Muscle layer of duodenum (tissue), 2 donors: ENCODE measurements at regions not wholly inside any gene's neighbourhood (a gene's known extent, or its start where the extent isn't known, plus 50 kb on each side); places are given as distances from the start of the nearest gene placed in this dataset.
"Not testable (repeated sequence)": the region's sequence is repeated elsewhere in the genome, so short reads cannot be mapped to it uniquely, and the experiment has no call there.

ENCODE experiments used
- H3K27ac ChIP-seq: one replicate; pipeline ENCODE4 v1.7.0; 2013; ENCODE audit warnings: mild to moderate bottlenecking, low read length
- H3K27me3 ChIP-seq: one replicate; pipeline ENCODE4 v1.7.0; 2013; ENCODE audit warnings: low read depth, mild to moderate bottlenecking, control low read depth, low read length
- H3K36me3 ChIP-seq, 2 donors: one replicate each; pipeline ENCODE4 v1.7.0; 2013; ENCODE audit warnings: low read length in 2 of 2, control low read depth in 1 of 2, mild to moderate bottlenecking in 1 of 2; ENCODE audit not compliant: insufficient read depth in 2 of 2, control insufficient read depth in 1 of 2
- H3K4me1 ChIP-seq, 2 donors: one replicate each; pipeline ENCODE4 v1.7.0; 2013; ENCODE audit warnings: low read length in 2 of 2, mild to moderate bottlenecking in 2 of 2, control low read depth in 1 of 2, moderate library complexity in 1 of 2; ENCODE audit not compliant: insufficient read depth in 2 of 2, control insufficient read depth in 1 of 2
- H3K4me3 ChIP-seq, 2 donors: one replicate each; pipeline ENCODE4 v1.7.0; 2013; ENCODE audit warnings: low read length in 2 of 2, low read depth in 1 of 2, mild to moderate bottlenecking in 1 of 2
- H3K9me3 ChIP-seq, 2 donors: one replicate each; pipeline ENCODE4 v1.7.0; 2013; ENCODE audit warnings: low read length in 2 of 2, control low read depth in 1 of 2, mild to moderate bottlenecking in 1 of 2; ENCODE audit not compliant: control insufficient read depth in 1 of 2
- donor health status: healthy.

DNA sequence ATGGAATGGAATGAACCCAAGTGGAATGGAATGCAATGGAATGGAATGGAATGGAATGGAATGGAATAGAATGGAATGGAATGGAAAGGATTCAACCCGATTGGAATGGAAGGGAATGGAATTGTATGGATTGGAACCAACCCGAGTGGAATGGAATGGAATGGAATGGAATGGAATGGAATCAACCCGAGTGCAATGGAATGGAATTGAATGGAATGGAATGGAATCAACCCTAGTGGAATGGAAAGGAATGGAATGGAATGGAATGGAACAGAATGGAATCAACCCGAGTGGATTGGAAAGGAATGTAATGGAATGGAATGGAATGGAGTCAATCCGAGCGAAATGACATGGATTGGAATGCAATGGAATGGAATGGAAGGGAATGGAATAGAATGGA lies 1144.9 kb downstream of the RPIA start:
- Histone ChIP-seq H3K9me3 (peaks cover 5 to 21% of the 10 kb centered on the region in 2 donors), H3K4me3 (peak overlapping the region in 1 of 2 donors; percentile 0)
- not testable (repeated sequence) for H3K4me1 ChIP-seq, H3K27me3 ChIP-seq, H3K27ac ChIP-seq, H3K36me3 ChIP-seq

DNA sequence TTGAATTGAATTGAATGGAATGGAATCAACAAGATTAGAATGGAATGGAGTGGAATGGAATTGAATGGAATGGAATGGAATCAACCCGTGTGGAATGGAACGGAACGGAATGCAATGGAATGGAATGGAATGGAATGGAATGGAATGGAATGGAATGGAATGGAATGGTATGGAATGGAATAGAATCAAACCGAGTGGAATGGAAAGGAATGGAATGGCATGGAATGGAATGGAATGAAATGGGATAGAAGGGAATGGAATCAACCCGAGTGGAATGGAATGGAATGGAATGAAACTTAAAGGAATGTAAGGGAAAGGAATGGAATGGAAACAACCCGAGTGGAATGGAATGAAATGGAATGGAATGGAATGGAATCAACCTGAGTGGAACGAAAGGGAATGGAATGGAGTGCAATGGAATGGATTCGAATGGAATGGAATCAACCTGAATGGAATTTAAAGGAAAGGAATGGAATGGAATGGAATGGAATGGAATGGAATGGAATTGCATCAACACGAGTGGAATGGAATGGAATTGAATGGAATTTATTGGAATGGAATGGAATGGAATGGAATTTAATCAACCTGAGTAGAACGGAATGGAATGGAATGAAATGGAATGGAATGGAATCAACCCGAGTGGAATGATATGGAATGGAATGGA lies 1146.6 kb downstream of the RPIA start:
- no peaks in the 10 kb centered on the region for H3K27me3 ChIP-seq
- H3K27ac ChIP-seq, result no peak overlapping the region
- no peaks in the 10 kb centered on the region for H3K36me3 ChIP-seq
- H3K9me3 ChIP-seq, result peaks cover 5 to 21% of the 10 kb centered on the region in 2 donors
- H3K4me1 ChIP-seq, result no peaks in the 10 kb centered on the region
- peak overlapping the region in 1 of 2 donors; percentile 0 for H3K4me3 ChIP-seq

- not testable (repeated sequence) for H3K27me3 ChIP-seq, H3K36me3 ChIP-seq, H3K4me3 ChIP-seq, H3K4me1 ChIP-seq, H3K27ac ChIP-seq
- H3K9me3 ChIP-seq, result peaks cover 5 to 18% of the 10 kb centered on the region in 2 donors
Observed at GRCh38 chr2:89840175-89840574, 1148.7 kb downstream of the RPIA start.

- H3K4me3 ChIP-seq, H3K27ac ChIP-seq, H3K36me3 ChIP-seq, H3K4me1 ChIP-seq, H3K27me3 ChIP-seq: not testable (repeated sequence)
- H3K9me3 ChIP-seq, result peaks cover 0 to 11% of the 10 kb centered on the region in 2 donors
Observed at GRCh38 chr2:89840781-89841475, 1149.5 kb downstream of the RPIA start.

DNA sequence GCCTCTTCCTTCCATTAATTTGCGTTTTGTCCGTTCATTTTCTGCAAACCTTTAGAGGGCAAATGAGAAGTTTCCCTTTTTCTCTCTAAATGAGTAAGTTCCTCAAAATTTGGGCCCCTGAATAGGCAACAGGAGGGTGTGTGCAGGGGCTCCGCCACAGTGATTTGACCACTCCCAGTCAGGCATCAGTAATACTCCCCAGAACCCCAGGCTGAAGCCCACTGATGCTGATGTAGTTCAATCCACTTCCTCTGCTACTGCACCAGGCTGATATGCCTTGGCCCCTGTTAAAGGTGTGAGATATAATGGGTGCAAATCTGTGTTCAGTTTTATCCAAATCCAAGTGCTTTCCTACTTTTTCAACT lies 1150.0 kb downstream of the RPIA start:
- H3K9me3 ChIP-seq, result peaks cover 0 to 5% of the 10 kb centered on the region in 2 donors
- H3K4me3 ChIP-seq, result no peak overlapping the region
- H3K27me3 ChIP-seq, result no peaks in the 10 kb centered on the region
- no peaks in the 10 kb centered on the region for H3K4me1 ChIP-seq
- H3K27ac ChIP-seq, result no peak overlapping the region
- H3K36me3 ChIP-seq, result no peaks in the 10 kb centered on the region

- Histone ChIP-seq H3K36me3 (no peaks in the 10 kb centered on the region), H3K9me3 (no peaks in the 10 kb centered on the region), H3K4me1 (no peaks in the 10 kb centered on the region), H3K27ac (no peak overlapping the region), H3K4me3 (no peak overlapping the region), H3K27me3 (no peaks in the 10 kb centered on the region)
Observed at GRCh38 chr2:89842180-89842908, 1150.9 kb downstream of the RPIA start.

- no peak overlapping the region for H3K4me3 ChIP-seq
- no peaks in the 10 kb centered on the region for H3K9me3 ChIP-seq
- H3K27ac ChIP-seq, result no peak overlapping the region
- H3K27me3 ChIP-seq, result no peaks in the 10 kb centered on the region
- H3K36me3 ChIP-seq, result no peaks in the 10 kb centered on the region
- no peaks in the 10 kb centered on the region for H3K4me1 ChIP-seq
Observed at GRCh38 chr2:89844221-89844943, 1152.9 kb downstream of the RPIA start.

DNA sequence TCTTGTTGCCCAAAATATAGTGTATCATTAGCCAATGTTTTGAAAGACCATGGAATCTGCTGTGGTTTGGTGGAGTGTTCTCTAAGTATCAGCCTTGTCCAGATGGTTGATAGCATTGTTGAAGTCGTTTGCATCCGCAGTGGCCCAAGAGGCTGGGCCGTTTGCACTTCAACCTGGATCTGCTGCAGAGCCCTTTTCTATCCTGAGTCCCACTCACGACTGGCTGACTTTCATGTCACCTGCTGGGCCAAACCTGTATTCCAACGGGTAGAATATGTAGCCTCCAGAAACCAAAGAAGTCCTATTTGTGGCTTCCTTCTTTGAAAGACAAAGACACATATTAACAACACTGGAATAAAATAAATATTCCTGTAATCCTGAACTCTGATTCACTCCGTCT lies 1154.1 kb downstream of the RPIA start:
- H3K4me3 ChIP-seq, result no peak overlapping the region
- H3K27ac ChIP-seq, result no peak overlapping the region
- H3K9me3 ChIP-seq, result no peaks in the 10 kb centered on the region
- H3K4me1 ChIP-seq, result no peaks in the 10 kb centered on the region
- H3K27me3 ChIP-seq, result no peaks in the 10 kb centered on the region
- H3K36me3 ChIP-seq, result no peaks in the 10 kb centered on the region

- no peak overlapping the region for H3K27ac ChIP-seq
- H3K9me3 ChIP-seq, result no peaks in the 10 kb centered on the region
- no peaks in the 10 kb centered on the region for H3K36me3 ChIP-seq
- H3K4me3 ChIP-seq, result no peak overlapping the region
- no peaks in the 10 kb centered on the region for H3K4me1 ChIP-seq
- H3K27me3 ChIP-seq, result no peaks in the 10 kb centered on the region
Observed at GRCh38 chr2:89848114-89848513, 1156.6 kb downstream of the RPIA start.

GRCh38 chr2:89848763-89849368 lies 1157.4 kb downstream of the RPIA start:
- Histone ChIP-seq H3K27ac (no peak overlapping the region), H3K27me3 (no peaks in the 10 kb centered on the region), H3K4me1 (no peaks in the 10 kb centered on the region), H3K4me3 (no peak overlapping the region), H3K9me3 (no peaks in the 10 kb centered on the region), H3K36me3 (no peaks in the 10 kb centered on the region)

DNA sequence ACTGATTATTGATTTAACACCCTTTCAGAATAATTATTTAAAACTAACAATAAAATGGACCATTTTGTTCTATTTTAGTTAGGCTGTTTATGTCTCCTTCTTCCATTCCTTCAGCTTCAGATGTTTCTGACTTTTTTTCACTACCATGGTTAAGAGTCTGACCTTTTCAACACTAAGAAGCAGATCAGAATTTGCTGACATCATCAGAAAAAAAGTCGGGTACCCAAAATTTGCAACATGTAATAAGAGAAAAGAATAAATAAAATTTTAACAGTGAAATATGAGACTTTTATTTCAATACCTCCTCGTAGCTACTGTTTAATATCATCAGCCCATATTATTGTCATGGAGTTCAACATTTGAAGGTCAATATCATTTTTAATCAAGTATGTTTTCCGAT lies 1158.3 kb downstream of the RPIA start:
- Histone ChIP-seq H3K9me3 (no peaks in the 10 kb centered on the region), H3K4me3 (no peak overlapping the region), H3K27ac (no peak overlapping the region), H3K4me1 (no peaks in the 10 kb centered on the region), H3K27me3 (no peaks in the 10 kb centered on the region), H3K36me3 (no peaks in the 10 kb centered on the region)
